Astrocyte of the hippocampus (primary cell): ENCODE measurements at regions not wholly inside any gene's neighbourhood (a gene's known extent, or its start where the extent isn't known, plus 50 kb on each side); places are given as distances from the start of the nearest gene placed in this dataset.
A peak's percentile ranks its signal among the peaks of the same experiment; 100 is the strongest.

Experiments
- DNase-seq: peaks from one replicate; pipeline ENCODE4 v3.0.0; 2011; ENCODE audit warnings: low read depth, low spot score

- no peak for DNase-seq
Observed at GRCh38 chr2:66794551-66794950, 359.6 kb downstream of the MEIS1 start.

GRCh38 chr2:66802877-66803276, 368.0 kb downstream of the MEIS1 start:
- DNase-seq, result no peak

DNA sequence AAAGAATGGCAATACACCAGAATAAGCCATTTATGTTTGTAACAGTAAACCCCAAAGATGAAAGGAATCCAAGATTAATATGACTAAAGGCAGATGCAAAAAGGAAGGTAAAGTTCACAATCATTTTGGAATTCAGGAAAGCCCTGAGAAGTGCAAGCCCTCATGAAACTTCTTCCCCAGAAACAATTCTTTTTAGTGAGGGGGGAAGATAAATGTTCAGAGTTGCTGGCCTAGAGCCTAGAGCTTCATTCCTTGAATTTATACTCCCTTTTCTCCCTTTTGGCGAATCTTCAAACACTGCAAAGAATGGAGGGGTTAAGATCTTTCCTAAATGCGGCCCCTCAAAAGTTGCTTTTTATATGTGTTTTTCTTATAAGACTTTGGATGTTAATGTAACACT, 368.8 kb downstream of the MEIS1 start:
- DNase-seq, result peak; percentile 5

- peak; percentile 5 for DNase-seq
Observed at GRCh38 chr2:66805016-66805865, 370.3 kb downstream of the MEIS1 start.

GRCh38 chr2:66805968-66806367, 371.0 kb downstream of the MEIS1 start:
- no peak for DNase-seq

DNA sequence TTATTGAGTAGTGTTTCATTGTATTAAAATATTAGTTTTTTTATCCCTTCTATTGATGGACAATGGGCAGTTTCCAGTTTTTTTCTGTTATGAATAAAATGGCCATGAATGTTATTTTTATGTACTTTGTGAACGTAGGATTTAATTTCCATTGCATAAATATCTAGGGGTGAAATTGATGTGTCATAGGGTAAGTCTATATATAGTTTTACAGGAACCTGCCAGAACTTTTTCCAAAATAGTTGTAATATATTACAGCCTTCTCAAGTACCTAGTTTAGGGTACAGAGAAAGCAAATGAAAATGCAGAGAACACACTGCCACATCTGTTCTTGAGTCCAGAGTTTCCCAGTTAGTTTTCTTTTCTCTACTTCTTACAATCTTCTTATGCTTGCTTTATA, 378.6 kb downstream of the MEIS1 start:
- no peak for DNase-seq

DNA sequence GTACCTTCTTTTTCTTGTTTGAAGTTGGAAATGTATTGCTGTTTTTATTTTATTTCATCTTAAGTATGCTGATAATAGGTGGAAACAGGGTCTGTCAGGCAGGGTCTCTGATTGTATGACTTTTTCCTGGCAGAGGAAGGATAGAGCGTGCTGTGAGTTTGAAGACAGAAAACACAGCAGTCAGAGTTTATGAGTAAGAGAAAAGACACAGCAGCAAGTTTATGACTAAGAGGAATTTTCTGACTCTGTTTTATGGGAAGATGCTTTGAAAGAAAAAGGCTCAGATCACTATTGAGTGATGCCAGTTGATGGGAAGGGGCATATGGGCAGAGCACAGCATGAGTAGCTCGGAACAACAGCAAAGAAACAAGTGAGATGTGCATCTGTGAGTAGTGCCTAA, 379.1 kb downstream of the MEIS1 start:
- no peak for DNase-seq

GRCh38 chr2:66814916-66815315, 380.0 kb downstream of the MEIS1 start:
- no peak for DNase-seq

DNA sequence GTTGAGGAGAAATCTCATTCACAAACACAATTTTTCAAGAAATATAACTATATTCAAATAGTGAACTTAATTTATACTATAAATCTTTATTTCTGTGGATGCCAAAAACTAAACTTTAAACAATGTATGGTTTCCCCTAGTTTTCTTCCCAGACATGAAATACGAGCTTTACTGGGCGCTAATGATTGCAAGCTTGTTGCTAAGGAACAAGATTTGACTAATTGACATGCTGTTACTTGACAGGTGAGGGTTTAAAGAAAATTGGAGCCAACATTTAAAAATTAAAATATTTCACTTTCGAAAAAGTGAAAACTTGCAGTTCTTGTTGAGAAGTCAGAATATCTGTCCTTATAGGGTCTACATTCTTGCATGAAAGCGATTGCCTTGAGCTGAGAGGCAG, 381.0 kb downstream of the MEIS1 start:
- no peak for DNase-seq

GRCh38 chr2:66821168-66821567, 386.2 kb downstream of the MEIS1 start:
- DNase-seq, result no peak

- no peak for DNase-seq
Observed at GRCh38 chr2:66822186-66822585, 387.3 kb downstream of the MEIS1 start.

GRCh38 chr2:66824926-66825325, 390.0 kb downstream of the MEIS1 start:
- DNase-seq, result no peak

DNA sequence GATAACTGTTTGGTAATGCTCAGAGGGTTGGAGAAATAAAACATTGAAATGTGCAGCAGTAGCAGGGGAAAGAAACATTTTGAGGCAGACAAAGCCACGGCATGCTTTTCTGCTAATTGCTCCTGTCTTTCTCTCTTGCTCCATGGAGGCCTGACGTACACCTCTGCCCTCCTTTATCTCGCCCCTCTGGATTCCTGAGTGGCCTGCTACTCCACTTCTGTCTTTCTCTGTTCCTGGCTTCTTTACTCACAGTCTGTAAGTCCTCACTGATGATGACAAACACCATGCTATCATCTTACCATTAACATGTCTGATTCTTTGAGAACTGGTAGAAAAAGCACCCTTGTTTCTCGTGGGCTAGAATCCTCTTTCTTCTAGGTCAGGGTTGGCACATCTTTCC, 392.9 kb downstream of the MEIS1 start:
- DNase-seq, result no peak

GRCh38 chr2:66828876-66829275, 394.0 kb downstream of the MEIS1 start:
- no peak for DNase-seq

DNA sequence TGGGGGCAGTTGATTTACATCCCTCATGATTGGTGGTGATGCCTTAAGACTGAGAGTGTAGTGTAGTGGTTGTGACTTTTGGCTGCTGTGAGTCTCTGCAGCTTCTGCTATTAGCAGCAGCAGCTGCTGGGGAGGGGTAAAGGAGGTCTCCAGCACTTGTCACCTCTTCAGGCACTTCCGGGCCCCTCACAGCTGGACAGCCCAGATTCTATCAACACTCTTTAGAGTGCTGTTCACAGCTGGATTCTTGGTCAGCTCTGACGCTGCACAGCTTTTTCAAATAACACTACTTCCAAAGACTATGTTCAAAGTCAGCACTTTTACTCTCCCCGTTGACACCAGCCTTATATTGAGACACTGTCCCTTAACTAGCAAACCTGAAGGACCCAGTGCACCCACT, 396.0 kb downstream of the MEIS1 start:
- DNase-seq, result no peak

DNA sequence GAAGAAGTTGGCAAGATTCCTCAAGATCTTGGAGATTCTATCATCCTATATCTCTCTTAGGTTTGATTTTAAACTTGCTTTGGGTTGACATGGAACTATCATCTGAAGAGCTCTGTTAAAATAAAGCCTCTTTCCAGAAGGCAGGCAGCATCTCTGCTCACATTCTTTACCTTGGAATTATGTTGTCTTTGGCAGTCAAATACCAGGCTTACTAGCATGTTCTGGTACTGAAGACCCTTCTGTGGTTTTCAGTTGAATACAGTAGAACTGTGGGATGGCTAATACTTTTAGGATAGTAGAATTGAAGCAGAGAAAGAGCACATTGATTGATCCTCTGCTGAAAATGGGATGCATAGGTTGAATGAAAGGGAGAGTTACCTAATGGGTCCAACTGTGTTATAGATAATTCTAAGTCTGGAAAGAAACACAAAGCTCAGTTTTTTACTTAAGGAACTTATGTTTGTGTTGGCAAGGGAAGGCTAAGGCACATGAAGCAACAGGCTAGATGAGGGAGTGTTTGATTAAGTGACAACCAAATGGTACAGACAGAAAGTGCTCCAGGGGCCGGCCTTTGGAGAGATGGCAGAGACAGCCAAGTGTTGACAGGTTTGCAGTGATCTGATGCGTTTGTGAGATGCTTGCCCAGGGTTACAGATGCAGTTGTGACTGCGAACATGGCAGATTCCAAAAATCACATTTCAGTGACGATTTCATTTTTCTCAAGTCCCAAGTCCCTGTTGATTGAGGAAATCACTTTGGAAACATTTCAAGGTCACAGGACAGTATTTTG, 397.9 kb downstream of the MEIS1 start:
- no peak for DNase-seq

GRCh38 chr2:66834859-66835258, 399.9 kb downstream of the MEIS1 start:
- no peak for DNase-seq

DNA sequence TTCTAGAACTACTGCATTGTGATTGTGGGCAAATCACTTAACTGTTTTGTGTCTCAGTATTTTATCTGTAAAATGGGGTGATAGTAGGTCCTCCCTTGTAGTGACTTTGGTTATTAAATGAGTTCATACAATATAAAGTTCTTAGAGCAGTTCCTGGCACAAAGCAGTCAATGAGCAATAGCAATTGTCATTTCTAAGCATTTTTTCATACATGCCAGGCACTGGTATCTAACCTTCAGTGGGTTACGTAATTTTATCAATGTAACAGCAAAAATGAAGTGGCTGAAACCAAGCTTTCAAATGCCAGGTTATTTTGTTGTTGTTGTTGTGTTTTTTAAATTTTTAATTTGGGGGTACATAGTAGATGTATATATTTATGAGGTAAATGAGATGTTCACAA, 401.9 kb downstream of the MEIS1 start:
- DNase-seq, result no peak

- peak; percentile 83 for DNase-seq
Observed at GRCh38 chr2:66839551-66840320, 404.8 kb downstream of the MEIS1 start.

DNA sequence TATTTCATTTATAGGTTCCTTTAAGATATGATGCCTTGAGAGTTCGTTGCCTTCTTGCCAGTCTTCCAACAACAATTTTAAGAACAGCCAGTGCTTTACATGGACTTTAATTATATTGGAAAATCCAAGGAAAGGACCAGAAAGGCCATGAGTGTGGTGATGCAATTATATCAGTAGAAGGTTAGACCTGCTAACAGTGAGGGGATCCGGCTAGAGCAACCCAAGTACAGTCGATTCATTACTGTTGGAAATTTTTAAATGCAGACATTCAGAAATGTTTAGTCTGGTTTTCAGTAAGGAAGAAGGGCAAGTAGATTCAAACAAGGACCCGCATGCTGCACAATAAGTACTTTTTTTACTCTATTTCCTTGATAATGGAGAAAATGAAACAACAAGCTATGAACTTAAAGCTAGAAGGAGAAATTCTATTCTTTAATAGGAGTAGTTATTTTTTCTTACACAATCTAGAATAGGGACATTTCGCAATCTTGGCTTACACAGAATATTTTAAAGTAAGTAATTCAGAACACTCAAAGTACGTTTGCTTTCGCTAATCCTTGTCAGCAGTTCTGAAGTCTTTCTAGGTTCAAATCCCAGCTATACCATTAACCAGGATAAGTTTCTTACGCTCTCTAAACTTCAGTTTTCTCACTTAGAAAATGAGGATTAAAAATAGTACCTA, 405.5 kb downstream of the MEIS1 start:
- DNase-seq, result no peak

GRCh38 chr2:66843847-66844246, 408.9 kb downstream of the MEIS1 start:
- no peak for DNase-seq

DNA sequence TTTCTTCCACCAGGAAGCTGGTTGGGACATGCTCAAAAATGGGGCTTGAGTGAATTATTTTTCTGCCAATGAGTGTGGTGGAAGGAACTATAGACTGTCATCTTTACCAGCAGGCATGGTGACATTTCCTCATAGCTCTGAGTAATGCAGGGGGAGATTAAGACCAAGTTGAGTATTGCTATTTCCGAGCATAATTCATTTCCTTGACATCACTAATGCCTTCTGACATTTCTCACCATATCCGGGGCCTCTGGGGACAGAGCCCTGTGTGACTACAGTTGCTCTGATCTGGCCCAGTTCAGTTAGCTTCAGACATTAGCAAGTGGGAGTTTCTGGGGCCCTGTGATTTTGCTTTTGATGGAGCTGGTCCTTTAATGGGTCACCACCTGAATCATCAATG, 410.4 kb downstream of the MEIS1 start:
- no peak for DNase-seq
